HG03439 (cell line): ENCODE measurements at regions not wholly inside any gene's neighbourhood (a gene's known extent, or its start where the extent isn't known, plus 50 kb on each side); places are given as distances from the start of the nearest gene placed in this dataset.

ENCODE experiments used
- ATAC-seq: cut with Tn5 transposase; IDR thresholded peaks from one replicate; pipeline ENCODE4 v1.9.1; 2021; ENCODE audit warnings: mild to moderate bottlenecking, moderate library complexity; ENCODE audit not compliant: unreplicated experiment

DNA sequence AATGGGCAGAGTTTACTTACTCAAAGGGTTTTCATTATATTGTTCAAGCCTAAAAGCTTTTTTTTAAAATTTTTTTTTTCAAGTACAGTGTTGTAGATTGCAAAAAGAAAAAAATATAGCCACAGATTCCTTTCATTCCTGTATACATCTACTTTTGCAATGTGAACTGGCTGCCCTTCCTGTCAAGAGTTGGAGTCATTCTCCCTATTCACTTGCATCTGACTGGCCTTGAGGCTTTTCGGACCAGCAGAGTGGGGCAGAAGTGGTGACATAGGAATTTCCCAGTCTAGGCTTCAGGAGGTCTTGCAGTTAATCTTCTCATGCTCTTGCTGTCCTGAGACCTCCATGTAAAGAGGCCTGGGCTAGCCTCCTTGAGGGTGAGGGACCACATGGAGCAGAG lies 218.3 kb upstream of the CFAP20DC start:
- ATAC-seq, result no peak

DNA sequence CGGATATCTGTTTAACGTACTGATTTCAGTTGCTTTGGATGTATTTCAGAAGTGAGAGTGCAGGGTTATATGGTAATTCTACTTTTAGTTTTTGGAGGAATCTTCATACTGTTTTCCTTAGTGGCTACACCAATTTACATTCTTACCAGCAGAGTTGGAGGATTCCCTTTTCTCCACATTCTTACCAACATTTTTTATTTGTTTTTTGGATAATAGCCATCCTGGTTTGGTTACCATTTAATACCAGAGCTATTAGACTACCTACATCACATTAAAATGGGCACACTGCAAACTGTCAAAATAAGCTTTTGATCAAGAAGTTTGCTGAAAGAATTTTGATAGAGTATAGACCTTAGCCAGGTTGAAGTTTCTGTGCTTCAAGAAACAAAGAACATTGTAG lies 217.2 kb upstream of the CFAP20DC start:
- ATAC-seq, result no peak

GRCh38 chr3:59266551-59266950 lies 216.7 kb upstream of the CFAP20DC start:
- ATAC-seq, result no peak

DNA sequence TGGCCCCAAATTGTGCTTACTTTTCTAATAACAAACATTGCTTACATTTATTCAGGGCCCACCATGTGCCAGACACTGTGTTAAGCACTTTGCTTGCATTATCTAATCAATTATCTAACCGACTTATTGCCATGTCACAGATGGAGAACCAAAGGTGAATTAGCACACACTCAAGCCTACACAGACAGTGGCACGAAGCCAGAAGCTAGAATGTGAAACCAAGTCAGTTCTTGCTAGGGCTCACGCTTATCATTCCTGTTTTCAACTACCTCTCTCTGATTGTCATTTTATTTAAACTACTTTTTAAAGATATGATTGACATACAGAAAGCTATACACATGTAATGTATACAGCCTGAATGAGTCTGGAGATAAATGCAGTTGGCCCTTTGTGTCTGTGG lies 215.7 kb upstream of the CFAP20DC start:
- no peak for ATAC-seq

- ATAC-seq, result no peak
Observed at GRCh38 chr3:59264366-59264765, 214.5 kb upstream of the CFAP20DC start.

GRCh38 chr3:59263152-59263551 lies 213.3 kb upstream of the CFAP20DC start:
- ATAC-seq, result no peak

DNA sequence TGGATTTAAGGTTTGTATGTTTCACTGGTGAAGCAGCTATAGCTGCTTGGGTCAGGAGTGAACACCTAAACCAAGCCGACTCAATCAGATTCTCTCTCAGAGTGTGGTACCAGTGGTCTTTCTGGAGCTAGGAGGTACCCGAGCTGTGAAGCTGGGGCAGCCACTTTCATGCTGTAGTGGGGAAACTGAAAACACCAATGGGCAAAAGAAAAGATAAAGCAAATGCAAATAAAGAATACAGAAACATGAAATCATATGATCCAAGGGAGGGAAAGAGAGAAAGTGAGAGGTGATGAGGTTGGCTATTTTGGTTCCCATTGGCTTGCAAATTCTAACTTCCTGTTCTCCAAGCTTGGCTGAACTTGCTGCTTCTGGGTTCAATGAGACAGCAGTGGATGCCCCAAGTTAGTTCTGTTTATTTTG lies 212.3 kb upstream of the CFAP20DC start:
- ATAC-seq, result peak; percentile 84

- ATAC-seq, result no peak
Observed at GRCh38 chr3:59261009-59261408, 211.2 kb upstream of the CFAP20DC start.

DNA sequence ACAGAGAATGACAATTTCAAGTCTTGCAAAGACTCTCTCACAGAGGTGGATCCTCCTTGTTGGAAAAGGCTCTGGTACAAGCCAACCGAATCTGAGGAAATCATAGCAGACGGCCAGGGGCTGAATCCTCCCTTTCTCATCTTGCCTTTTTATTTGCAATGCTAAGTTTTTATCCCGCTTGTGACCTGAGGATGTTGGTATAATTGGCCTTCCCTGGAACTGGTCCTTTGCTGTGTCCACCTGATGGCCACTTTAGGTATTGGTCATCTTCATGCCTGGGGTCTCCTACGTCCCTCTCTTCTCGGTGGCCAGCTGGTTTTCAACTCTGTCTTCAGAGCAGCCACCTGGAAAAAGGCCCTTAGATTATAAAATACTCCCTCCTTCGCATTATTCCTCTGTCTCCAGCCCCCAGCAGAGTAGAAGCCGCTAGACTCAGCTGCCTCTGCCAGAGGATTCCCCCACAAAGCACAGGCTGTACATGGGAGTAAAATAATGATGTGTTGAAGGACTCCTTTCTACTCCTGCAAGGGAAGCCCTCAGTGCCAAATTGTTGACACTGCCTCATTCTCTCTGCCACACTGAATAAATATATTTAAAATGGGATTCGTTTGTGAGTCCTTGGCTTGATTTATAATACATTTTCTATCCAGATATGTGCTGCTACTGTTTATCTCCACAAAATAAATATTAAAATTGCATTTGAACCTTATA lies 208.9 kb upstream of the CFAP20DC start:
- no peak for ATAC-seq

- no peak for ATAC-seq
Observed at GRCh38 chr3:59257506-59257905, 207.7 kb upstream of the CFAP20DC start.

GRCh38 chr3:59256230-59256629 lies 206.4 kb upstream of the CFAP20DC start:
- ATAC-seq, result no peak

GRCh38 chr3:59254976-59255375 lies 205.2 kb upstream of the CFAP20DC start:
- no peak for ATAC-seq

GRCh38 chr3:59254433-59254832 lies 204.6 kb upstream of the CFAP20DC start:
- no peak for ATAC-seq

- no peak for ATAC-seq
Observed at GRCh38 chr3:59253523-59253922, 203.7 kb upstream of the CFAP20DC start.

- no peak for ATAC-seq
Observed at GRCh38 chr3:59251869-59252268, 202.0 kb upstream of the CFAP20DC start.

GRCh38 chr3:59250600-59250999 lies 200.8 kb upstream of the CFAP20DC start:
- ATAC-seq, result no peak

GRCh38 chr3:59249698-59250361 lies 200.0 kb upstream of the CFAP20DC start:
- ATAC-seq, result no peak

- no peak for ATAC-seq
Observed at GRCh38 chr3:59249004-59249403, 199.2 kb upstream of the CFAP20DC start.

DNA sequence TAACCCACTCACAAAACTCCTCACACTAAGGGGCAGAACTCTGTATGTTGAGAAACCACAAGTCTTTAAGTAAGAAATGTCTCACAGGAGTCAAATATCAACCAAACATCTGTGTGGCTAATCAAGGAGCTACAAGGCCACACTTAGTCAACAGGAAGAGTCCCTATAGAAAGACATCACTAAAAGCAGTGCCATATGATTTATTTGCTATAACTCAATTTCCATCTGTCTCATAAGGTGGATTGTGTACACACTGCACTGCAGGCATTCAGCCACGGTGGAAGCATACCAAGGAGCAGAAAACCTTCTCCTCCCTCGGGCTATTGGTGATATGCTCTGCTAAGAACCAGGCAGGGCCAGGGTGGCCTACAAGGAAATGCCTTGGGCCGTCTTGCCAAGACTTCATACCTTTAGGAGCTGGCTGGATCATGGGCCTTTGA lies 197.6 kb upstream of the CFAP20DC start:
- ATAC-seq, result peak; percentile 53

DNA sequence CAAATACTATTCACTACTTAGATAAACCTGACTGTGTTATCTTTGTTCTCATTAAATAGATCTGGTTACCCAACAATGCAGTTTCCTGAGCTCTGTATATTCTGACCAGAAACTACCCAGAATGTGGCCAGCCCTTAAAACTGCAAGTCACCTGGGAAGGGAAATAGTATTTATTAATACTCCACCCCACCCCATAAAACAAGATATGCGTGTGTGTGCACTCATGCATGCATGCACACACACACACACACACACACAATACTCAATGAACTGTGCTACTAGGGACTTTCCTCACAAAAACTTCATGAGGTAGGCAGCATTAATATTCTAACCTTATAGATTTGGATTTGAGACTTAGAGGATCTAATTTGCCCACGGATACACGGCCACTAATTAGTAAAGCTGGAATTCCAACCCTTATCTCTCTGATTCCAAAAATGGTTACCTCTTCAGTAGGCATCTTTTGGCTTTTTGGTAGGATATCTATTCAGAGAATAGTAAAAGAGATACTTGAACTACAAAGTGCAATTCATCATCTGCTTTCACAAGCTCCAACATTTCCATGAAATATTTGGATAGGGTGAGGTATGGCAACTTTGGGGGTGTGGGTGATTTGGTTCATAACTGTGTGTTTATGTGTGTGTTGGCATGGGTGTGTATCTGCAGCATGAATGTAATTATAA lies 197.0 kb upstream of the CFAP20DC start:
- no peak for ATAC-seq

GRCh38 chr3:59245859-59246501 lies 196.2 kb upstream of the CFAP20DC start:
- no peak for ATAC-seq
